OCI-LY3 (cell line): ENCODE measurements at regions not wholly inside any gene's neighbourhood (a gene's known extent, or its start where the extent isn't known, plus 50 kb on each side); places are given as distances from the start of the nearest gene placed in this dataset.

Experiments
- H2AFZ ChIP-seq: fragments of 200-600, 300-600 bp; shearing (Covaris generic); 2 replicates; pipeline ENCODE4 v1.6.0; 2014; ENCODE audit warnings: antibody characterized with exemption, low read depth, low read length
- H3K27ac ChIP-seq: fragments of 200-600, 300-600 bp; sonication (generic); 2 replicates; pipeline ENCODE4 v1.5.1; 2014; ENCODE audit warnings: mild to moderate bottlenecking, low read length, moderate library complexity, mixed read lengths
- H3K27me3 ChIP-seq: fragments of 200-600, 300-600 bp; sonication (generic); 2 replicates; pipeline ENCODE4 v1.6.1; 2014; ENCODE audit warnings: low read depth, low read length, mixed read lengths
- H3K36me3 ChIP-seq: fragments of 200-600, 300-600 bp; sonication (generic); replicated peaks from 2 replicates; pipeline ENCODE3; 2014; ENCODE audit warnings: low read depth, low read length, mixed read lengths
- H3K4me1 ChIP-seq: fragments of 300-600, 200-600 bp; sonication (generic); 2 replicates; pipeline ENCODE4 v1.6.1; 2014; ENCODE audit warnings: low read length, mixed read lengths
- H3K4me2 ChIP-seq: fragments of 200-600, 300-600 bp; sonication (generic); 2 replicates; pipeline ENCODE4 v1.6.1; 2014; ENCODE audit warnings: low read length, mixed read lengths
- H3K4me3 ChIP-seq: fragments of 300-600, 200-600 bp; sonication (generic); 2 replicates; pipeline ENCODE4 v1.5.1; 2014; ENCODE audit warnings: antibody characterized with exemption, mild to moderate bottlenecking, low read length, moderate library complexity
- H3K79me2 ChIP-seq: fragments of 300-600, 200-600 bp; shearing (Covaris generic); 2 replicates; pipeline ENCODE4 v1.6.1; 2014; ENCODE audit warnings: mild to moderate bottlenecking, low read length, mixed read lengths
- H3K9ac ChIP-seq: fragments of 300-600, 200-600 bp; shearing (Covaris generic); 2 replicates; pipeline ENCODE4 v1.6.0; 2014; ENCODE audit warnings: mild to moderate bottlenecking, low read length, moderate library complexity
- H3K9me3 ChIP-seq: fragments of 200-600, 300-600 bp; shearing (Covaris generic); 2 replicates; pipeline ENCODE4 v1.6.1; 2014; ENCODE audit warnings: low read length, mixed read lengths; ENCODE audit not compliant: insufficient read depth
- H4K20me1 ChIP-seq: fragments of 200-600, 300-600 bp; sonication (generic); 2 replicates; pipeline ENCODE4 v1.6.1; 2016; ENCODE audit warnings: low read length, mixed read lengths; ENCODE audit not compliant: insufficient read depth
- EZH2phosphoT487 ChIP-seq: fragments of 200-600 bp; shearing (Covaris generic); IDR thresholded peaks from 2 replicates; pipeline ENCODE4 v1.6.1; 2018; ENCODE audit warnings: antibody characterized with exemption, mixed run types, low read depth
- TF ChIP-seq, protein P1 (sequence below): fragments of 200-600, 300-600 bp; sonication (generic); IDR thresholded peaks from 2 replicates; pipeline ENCODE4 v1.5.1; 2014; ENCODE audit warnings: antibody characterized with exemption, low read length, low read depth

DNA sequence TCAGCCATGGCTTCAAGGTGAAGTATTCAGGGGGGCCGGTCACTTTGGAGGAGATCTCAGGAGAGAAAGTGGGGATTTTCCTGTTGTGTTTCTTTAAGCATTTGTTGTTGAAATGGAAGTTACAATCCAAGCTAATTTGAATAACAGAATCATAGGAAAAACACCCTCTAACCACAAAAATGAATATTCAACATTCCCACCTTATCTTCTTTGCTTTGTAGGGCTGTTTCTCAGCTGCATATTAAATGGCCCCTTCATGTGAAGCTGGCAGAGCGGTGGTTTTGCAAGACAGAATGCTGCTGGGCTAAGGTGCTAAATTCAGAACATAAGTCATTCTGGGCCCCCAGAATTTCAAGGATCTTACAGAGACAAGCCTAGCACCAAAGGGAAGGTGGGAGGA lies 279.0 kb downstream of the RRAGC start:
- TF ChIP-seq, protein P1, sequence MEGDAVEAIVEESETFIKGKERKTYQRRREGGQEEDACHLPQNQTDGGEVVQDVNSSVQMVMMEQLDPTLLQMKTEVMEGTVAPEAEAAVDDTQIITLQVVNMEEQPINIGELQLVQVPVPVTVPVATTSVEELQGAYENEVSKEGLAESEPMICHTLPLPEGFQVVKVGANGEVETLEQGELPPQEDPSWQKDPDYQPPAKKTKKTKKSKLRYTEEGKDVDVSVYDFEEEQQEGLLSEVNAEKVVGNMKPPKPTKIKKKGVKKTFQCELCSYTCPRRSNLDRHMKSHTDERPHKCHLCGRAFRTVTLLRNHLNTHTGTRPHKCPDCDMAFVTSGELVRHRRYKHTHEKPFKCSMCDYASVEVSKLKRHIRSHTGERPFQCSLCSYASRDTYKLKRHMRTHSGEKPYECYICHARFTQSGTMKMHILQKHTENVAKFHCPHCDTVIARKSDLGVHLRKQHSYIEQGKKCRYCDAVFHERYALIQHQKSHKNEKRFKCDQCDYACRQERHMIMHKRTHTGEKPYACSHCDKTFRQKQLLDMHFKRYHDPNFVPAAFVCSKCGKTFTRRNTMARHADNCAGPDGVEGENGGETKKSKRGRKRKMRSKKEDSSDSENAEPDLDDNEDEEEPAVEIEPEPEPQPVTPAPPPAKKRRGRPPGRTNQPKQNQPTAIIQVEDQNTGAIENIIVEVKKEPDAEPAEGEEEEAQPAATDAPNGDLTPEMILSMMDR, result no peak
- no peak for TF ChIP-seq EZH2phosphoT487
- no peaks in the 10 kb centered on the region for H4K20me1 ChIP-seq
- no peaks in the 10 kb centered on the region for H3K9me3 ChIP-seq
- no peaks in the 10 kb centered on the region for H3K27me3 ChIP-seq
- no peak overlapping the region for H2AFZ ChIP-seq
- H3K79me2 ChIP-seq, result no peaks in the 10 kb centered on the region
- H3K27ac ChIP-seq, result no peak overlapping the region
- H3K4me1 ChIP-seq, result peaks cover 9% of the 10 kb centered on the region
- H3K36me3 ChIP-seq, result no peaks in the 10 kb centered on the region
- no peak overlapping the region for H3K4me2 ChIP-seq
- no peak overlapping the region for H3K9ac ChIP-seq
- H3K4me3 ChIP-seq, result no peak overlapping the region

DNA sequence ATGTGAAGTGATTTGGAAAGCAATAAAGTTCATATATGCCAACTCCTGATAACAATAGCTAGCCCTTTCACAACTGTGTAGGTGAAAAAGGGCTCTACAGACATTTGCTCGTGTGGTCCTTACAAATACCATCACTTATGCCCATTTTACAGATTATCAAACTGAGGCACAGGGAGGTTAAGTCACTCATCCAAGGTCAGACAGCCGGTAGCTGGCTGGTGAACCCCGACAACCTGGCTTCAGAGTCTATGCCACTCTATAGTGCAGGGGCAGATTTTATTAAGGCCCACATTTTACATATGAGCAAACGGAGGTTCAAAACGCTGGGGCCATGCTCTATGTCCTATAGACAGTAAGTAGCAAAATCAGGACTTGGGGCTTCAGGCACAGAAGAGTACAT lies 280.5 kb downstream of the RRAGC start:
- no peak overlapping the region for H3K9ac ChIP-seq
- no peak overlapping the region for H3K4me3 ChIP-seq
- H4K20me1 ChIP-seq, result no peaks in the 10 kb centered on the region
- no peaks in the 10 kb centered on the region for H3K36me3 ChIP-seq
- H3K27ac ChIP-seq, result no peak overlapping the region
- H3K27me3 ChIP-seq, result no peaks in the 10 kb centered on the region
- H3K9me3 ChIP-seq, result no peaks in the 10 kb centered on the region
- H3K79me2 ChIP-seq, result no peaks in the 10 kb centered on the region
- no peak overlapping the region for H3K4me2 ChIP-seq
- no peak for TF ChIP-seq EZH2phosphoT487
- TF ChIP-seq, protein P1, result no peak
- no peak overlapping the region for H2AFZ ChIP-seq
- no peaks in the 10 kb centered on the region for H3K4me1 ChIP-seq

DNA sequence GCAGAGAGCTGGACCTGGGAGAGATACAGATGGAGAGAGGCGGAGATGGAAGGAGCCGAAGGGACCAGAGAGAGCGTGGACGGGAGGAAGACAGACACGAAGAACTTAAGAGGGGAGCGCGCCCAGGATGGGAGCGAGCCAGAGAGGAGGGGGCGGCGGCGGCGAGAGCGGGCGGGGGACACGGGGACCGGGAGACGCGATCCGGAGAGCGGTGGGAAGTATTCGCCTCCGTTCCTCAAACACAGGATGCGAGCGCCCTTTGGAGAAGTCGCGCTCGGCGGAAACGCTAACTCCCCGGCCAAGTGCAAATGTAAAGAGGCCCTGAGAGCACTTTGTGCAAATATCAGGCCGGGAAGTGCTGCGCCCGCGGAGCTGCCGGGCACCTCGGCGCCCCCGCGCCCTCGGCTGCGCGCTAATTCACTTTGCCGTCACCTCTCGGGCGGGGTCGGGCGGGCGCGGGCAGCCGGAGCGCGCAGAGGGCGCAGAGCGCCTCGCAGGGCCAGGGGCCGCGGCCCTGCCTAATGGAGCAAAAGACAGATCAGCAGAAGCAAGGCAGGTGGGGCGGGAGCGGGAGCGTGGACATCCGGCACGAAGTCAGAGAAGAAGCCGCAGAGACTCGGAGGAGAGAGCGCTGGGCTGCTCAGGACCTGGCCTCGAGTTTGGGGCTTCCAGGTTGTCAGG lies 281.2 kb downstream of the RRAGC start:
- Histone ChIP-seq H3K4me1 (no peaks in the 10 kb centered on the region), H3K27me3 (no peaks in the 10 kb centered on the region), H3K9ac (no peak overlapping the region), H3K27ac (no peak overlapping the region), H3K9me3 (no peaks in the 10 kb centered on the region), H4K20me1 (no peaks in the 10 kb centered on the region), H3K79me2 (no peaks in the 10 kb centered on the region), H3K36me3 (no peaks in the 10 kb centered on the region), H3K4me3 (no peak overlapping the region), H2AFZ (no peak overlapping the region), H3K4me2 (no peak overlapping the region)
- TF ChIP-seq, protein P1, result no peak
- no peak for TF ChIP-seq EZH2phosphoT487

DNA sequence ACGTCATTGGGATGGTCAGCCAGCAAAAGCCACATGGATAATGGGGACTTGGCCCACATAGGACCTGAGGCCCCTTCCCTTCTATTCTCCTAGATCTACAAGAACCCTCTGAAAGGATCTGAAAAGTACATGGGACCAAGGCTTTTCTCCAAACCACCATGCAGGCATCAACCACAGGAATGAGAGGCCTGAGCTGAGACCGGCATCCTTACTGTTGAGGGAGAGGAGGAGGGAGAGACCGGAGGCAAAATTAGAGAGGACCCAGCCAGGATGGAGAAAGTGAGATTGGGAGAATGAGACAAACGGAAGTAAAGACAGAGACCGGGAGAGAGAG lies 281.7 kb downstream of the RRAGC start:
- no peaks in the 10 kb centered on the region for H3K36me3 ChIP-seq
- H3K27me3 ChIP-seq, result no peaks in the 10 kb centered on the region
- no peak overlapping the region for H3K9ac ChIP-seq
- H3K27ac ChIP-seq, result no peak overlapping the region
- H4K20me1 ChIP-seq, result no peaks in the 10 kb centered on the region
- no peak for TF ChIP-seq EZH2phosphoT487
- TF ChIP-seq, protein P1, result no peak
- no peaks in the 10 kb centered on the region for H3K79me2 ChIP-seq
- H3K4me2 ChIP-seq, result no peak overlapping the region
- H2AFZ ChIP-seq, result no peak overlapping the region
- no peaks in the 10 kb centered on the region for H3K4me1 ChIP-seq
- H3K4me3 ChIP-seq, result no peak overlapping the region
- no peaks in the 10 kb centered on the region for H3K9me3 ChIP-seq
